HG02678 (cell line): ENCODE measurements at regions not wholly inside any gene's neighbourhood (a gene's known extent, or its start where the extent isn't known, plus 50 kb on each side); places are given as distances from the start of the nearest gene placed in this dataset.

ENCODE experiments used
- ATAC-seq: cut with Tn5 transposase; IDR thresholded peaks from one replicate; pipeline ENCODE4 v1.9.1; 2021; ENCODE audit warnings: mild to moderate bottlenecking, moderate library complexity; ENCODE audit not compliant: unreplicated experiment

DNA sequence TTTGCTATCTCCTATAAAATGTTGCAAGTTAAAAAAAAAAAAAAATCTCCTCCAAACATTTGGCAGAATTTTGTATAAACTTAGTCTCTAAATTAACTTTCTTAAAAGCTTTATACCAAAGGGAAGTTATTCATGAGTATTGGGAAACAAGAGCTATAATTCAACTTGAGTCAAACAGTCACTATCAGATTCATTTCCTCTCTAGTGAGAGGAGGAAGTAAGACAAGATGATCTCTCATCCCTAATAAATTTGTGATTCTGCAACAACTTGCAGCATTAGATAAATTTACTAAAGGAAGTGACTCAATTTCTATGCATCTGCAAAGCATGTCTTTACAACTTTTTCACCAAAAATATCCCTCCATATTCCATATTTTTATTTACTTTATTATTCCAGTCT lies 135.4 kb upstream of the GNPDA2 start:
- ATAC-seq, result no peak

DNA sequence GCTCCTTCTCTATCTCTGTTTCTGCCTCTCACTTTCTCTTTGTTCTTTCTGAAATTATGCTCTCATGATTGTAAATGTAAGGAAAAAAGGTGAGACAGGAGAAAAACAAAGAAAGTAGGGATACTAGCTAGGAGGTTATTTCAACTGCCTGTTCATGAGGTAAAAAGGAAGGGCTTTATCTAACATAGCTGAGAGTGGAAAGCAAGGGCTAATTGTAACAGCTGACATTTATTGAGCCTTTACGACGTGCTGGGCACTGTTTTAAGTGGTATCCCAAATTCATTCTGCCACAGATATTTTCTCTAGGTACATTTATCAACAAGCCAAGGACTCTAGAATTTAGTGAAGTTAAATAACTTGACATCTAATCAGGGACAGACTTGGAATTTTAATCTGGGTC lies 133.1 kb upstream of the GNPDA2 start:
- ATAC-seq, result no peak

DNA sequence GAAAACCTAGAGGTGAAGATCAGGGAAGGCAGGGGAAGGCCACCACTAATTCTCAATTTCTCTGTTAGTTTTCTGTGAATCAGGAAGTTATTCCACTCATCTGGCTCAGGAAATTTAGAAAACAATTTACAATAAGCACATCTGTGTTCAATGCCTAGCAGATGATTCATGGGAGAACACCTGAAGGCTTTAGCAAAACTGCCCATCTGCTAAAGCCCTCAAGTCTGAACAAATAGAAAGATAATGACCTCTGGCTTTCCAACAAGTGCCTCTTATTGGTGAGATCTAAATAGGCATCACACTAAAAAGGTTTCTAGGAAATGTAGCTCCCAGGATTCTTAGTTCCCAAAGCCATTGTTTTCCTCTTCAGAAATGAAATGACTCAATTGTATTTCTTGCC lies 122.1 kb upstream of the GNPDA2 start:
- no peak for ATAC-seq

DNA sequence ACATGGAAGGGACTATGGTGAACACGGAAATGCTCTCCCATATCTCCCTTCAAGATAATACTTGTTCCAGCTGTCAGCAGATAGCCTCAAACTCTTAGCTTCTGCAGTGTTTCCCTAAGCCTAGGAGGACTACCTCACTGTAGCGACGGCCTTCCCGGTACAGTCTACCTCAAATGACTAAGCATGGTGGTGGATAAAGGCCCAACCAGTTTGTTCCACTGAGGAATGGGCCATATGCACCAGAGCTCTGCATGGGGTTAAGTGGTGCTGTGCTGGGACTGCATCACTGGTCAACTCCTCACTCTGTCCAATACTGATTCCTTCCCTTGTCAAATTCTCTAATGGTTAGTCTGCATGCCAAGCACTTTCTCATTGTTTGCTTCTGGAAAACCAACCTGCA lies 119.6 kb upstream of the GNPDA2 start:
- ATAC-seq, result no peak

DNA sequence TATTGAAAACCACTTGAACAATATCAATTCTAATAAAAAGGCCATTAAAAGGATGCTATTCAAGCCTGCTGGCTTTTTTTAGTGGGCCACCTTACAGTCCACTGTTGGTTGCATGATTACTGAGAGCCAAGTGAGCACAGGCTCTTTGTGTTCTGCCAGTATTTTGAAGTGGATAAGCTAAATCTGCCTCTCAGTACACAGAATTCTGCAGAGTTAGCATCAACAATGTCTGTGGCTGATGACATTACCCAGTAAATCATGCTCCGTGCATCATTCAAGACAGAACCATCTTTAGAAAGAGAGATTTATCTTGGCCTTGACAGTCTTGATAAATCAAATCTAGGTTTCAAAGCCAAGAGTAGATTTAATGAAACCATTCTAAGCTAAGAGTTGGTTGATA lies 119.0 kb upstream of the GNPDA2 start:
- ATAC-seq, result no peak

DNA sequence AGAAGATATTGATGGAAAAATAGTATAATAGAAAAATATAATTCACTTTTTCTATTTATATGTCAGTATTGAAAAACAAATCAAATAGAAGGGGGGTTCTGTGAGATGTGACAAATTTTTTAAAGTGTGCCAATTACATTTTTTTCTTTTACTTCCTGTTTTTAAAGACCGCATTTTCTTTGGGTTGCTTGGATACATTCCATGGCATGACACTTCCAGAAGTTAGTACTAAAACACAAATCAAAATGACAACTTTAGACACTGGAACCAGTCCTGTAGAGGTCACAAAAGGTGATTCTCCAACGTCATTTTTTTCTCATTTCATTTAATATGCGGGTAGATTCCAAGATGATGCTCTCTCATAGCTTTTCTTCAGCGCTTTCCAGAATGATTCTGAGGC lies 116.2 kb upstream of the GNPDA2 start:
- ATAC-seq, result no peak

DNA sequence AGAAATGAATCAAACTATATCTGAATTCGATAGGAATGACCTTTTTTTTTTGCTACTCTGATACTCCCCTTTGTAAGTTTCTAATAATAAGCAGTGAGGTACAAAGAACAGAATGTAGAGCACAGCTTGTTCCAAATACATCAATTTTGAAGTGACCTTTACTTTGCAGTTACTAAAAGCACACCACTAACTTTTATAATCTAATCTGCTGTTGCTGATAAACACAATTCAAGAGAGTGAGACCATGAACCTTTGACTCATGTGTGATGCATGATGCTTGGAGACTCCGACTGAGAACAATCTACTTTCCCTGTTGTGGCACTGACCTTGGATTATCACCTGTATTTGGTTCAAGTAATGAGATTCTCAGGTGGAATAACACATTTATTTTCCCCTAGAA lies 91.6 kb upstream of the GNPDA2 start:
- ATAC-seq, result no peak

DNA sequence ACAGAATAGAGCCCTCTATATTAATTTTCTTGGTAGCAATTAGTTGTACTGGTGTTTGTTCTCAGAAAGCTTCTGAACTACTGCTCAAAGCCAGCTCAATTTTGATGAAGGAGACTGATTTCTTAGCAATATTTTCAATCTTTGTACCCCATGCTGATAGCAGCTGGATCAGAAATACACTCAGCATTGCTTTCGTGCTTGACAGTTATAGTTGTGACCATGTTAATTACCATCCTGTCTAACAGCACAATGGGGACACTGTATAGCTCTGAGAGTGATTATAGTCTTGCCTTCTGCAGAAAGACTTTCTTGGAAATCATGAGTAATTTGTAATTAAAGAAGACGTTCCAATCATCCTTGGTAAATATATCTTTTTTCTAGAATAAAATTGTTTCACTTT lies 79.7 kb upstream of the GNPDA2 start:
- ATAC-seq, result no peak

DNA sequence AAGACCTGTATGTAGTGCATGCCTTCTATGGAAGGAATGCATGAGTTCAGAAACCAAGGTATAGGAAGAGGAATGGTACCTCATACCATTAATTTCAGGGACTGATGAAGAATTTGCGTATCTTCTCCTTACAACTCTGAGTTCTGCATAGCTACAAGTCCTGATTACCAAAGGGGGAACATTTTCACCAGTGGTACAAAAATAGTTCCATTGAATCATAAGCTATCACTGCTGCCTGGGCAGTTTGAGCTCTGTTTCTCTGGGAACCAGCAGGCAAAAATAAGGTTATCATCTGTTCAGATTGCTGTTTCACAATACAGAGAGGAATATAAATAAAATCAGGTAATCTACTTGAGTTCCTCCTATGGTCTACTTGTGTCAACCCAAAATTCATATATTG lies 77.9 kb upstream of the GNPDA2 start:
- ATAC-seq, result no peak

DNA sequence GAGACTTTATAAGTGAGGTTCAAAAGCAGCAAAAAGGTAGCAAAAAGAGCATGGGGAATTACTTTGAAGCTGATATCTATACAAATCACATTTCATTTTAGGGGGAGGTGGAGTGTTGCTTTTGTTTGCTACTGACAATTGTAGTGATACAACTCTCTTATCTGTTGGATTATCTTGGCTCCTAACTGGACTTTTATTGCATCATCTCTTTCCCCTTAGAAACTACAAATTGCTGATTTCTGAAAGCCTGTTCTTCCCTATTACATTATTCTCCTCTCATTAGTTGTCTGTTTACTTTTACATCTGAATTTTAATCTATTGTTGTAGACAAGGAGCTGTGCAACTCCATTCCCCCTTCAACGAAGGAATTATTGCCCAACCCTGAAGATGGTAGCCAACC lies 75.0 kb upstream of the GNPDA2 start:
- no peak for ATAC-seq

DNA sequence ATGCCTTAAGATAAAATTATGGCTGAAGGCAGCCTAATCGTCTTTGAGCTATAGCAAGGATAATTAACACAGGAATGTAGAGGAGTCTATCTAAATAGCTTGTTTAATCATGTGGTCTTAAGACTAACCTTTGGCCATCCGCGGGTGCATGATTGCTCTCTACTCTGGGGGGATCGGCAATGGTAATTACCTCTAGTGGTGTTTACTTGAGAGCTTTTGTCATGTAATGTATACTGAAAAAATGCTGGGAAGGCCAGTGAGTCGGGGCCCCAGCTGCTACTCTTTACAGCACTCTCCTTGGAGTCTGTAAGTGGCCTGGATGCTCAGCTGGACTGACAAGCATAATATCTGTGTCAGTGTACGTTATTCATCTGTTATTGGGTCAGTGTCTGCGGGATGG lies 65.5 kb upstream of the GNPDA2 start:
- no peak for ATAC-seq

DNA sequence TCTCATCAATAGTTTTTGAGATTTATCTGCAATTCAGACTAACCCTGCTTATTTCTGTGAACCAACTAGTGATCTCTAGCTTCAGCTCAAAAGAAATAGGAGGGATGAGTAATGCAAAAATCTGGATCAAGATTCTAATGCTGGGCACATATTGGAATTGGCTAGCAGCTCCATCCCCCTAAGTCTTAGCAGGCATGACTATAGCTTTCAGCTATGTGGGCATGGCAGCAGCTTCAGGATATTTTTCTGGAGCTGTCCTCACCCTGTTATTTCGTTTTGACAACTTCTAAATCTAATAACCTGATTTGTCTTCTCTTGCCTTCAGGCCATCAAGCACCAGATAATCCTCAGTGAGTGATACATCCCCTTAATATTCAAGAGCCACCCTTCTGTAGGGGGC lies 50.8 kb upstream of the GNPDA2 start:
- no peak for ATAC-seq
